ENCODE measurements at regions not wholly inside any gene's neighbourhood (a gene's known extent, or its start where the extent isn't known, plus 50 kb on each side); places are given as distances from the start of the nearest gene placed in this dataset.

DNA sequence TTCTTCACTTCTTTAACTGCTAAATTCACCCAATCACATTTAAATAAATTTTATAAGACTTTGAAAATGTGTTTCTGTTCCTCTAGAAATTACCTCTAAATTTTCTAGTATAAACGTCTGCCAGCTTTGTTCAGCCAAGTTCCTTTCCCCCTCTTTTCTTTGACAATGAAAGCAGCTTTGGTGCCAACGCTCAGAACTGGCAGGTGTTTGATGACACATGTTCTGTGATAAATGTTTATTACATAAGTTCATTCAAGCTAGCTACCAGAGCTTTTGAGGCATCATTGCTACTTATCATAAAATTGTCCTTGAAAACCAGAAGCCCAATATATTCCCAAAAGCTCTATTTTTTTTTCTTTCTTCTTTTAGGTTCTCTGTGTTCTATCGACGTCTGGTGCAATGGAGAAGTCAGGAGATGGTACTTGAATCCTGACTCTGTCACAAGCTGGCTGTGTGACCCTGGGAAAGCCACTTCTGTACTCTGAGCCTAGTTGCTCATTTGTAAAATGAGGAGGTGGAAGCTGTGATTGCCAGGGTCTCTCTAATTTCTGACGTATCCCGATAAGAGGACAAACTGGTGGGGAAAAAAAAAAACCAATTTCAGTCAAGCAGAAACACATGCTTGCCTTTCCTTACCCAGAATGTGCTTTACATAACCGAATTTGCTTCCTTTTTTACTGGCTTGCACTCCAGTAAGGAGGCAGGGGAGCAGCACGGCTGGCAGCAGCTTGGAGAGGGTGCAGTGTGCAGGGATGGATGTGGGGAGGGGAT is 187.1 kb upstream of the LPP start:
- H3K79me2 ChIP-seq (ENCODE audit: insufficient read depth, low read length): no peaks in the 10 kb centered on the region
- H3K4me2 ChIP-seq (ENCODE audit: low read length): no peak overlapping the region
- intact Hi-C loops (cut with micrococcal nuclease): loop anchor here (10.0 kb wide), 1 partner anchor 222 kb away; the partner anchor contains the start of gene BCL6
- H3K36me3 ChIP-seq (ENCODE audit: control insufficient read depth in 1 of 2, insufficient read depth in 2 of 2, low read length in 2 of 2): no peaks in the 10 kb centered on the region
- H3K9ac ChIP-seq (ENCODE audit: low read length): no peak overlapping the region
- peaks cover 0 to 11% of the 10 kb centered on the region in 2 experiments; a peak in 2 of 4 replicates for H3K4me1 ChIP-seq (ENCODE audit: control insufficient read depth in 1 of 2, insufficient read depth in 2 of 2, low read length in 2 of 2)
- DNase-seq (ENCODE audit: low read depth, low spot score) (no peak), ATAC-seq (no peak)
- no TSS peak for BruUV-seq (replicated peaks)
- H3K27me3 ChIP-seq (ENCODE audit: insufficient read depth, low read length): no peaks in the 10 kb centered on the region
- H3K27ac ChIP-seq (ENCODE audit: low read depth, low read length): no peak overlapping the region
- CTCF ChIA-PET: no interaction called here
- RAD21 ChIA-PET (ENCODE audit: low non-redundant PET in 1 of 2, low total read pairs in 2 of 2, uncharacterized antibody in 2 of 2, unreplicated experiment in 2 of 2): no interaction called here
- H4K20me1 ChIP-seq (ENCODE audit: insufficient read depth): no peaks in the 10 kb centered on the region
- TF ChIP-seq TCF7L2 (IDR thresholded peaks at IDR 0.05; ENCODE audit: borderline replicate concordance, extremely low read depth, insufficient read depth, insufficient read length): no peak
- TF ChIP-seq JUND (IDR thresholded peaks at IDR 0.05): no peak
- no peak for TF ChIP-seq ZFX (IDR thresholded peaks at IDR 0.05)
- TF ChIP-seq, protein P1, sequence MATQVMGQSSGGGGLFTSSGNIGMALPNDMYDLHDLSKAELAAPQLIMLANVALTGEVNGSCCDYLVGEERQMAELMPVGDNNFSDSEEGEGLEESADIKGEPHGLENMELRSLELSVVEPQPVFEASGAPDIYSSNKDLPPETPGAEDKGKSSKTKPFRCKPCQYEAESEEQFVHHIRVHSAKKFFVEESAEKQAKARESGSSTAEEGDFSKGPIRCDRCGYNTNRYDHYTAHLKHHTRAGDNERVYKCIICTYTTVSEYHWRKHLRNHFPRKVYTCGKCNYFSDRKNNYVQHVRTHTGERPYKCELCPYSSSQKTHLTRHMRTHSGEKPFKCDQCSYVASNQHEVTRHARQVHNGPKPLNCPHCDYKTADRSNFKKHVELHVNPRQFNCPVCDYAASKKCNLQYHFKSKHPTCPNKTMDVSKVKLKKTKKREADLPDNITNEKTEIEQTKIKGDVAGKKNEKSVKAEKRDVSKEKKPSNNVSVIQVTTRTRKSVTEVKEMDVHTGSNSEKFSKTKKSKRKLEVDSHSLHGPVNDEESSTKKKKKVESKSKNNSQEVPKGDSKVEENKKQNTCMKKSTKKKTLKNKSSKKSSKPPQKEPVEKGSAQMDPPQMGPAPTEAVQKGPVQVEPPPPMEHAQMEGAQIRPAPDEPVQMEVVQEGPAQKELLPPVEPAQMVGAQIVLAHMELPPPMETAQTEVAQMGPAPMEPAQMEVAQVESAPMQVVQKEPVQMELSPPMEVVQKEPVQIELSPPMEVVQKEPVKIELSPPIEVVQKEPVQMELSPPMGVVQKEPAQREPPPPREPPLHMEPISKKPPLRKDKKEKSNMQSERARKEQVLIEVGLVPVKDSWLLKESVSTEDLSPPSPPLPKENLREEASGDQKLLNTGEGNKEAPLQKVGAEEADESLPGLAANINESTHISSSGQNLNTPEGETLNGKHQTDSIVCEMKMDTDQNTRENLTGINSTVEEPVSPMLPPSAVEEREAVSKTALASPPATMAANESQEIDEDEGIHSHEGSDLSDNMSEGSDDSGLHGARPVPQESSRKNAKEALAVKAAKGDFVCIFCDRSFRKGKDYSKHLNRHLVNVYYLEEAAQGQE (IDR thresholded peaks at IDR 0.05; ENCODE audit: low read depth): no peak
- no peak for TF ChIP-seq CEBPB (IDR thresholded peaks at IDR 0.05; ENCODE audit: low read depth)
- TF ChIP-seq, protein P2, sequence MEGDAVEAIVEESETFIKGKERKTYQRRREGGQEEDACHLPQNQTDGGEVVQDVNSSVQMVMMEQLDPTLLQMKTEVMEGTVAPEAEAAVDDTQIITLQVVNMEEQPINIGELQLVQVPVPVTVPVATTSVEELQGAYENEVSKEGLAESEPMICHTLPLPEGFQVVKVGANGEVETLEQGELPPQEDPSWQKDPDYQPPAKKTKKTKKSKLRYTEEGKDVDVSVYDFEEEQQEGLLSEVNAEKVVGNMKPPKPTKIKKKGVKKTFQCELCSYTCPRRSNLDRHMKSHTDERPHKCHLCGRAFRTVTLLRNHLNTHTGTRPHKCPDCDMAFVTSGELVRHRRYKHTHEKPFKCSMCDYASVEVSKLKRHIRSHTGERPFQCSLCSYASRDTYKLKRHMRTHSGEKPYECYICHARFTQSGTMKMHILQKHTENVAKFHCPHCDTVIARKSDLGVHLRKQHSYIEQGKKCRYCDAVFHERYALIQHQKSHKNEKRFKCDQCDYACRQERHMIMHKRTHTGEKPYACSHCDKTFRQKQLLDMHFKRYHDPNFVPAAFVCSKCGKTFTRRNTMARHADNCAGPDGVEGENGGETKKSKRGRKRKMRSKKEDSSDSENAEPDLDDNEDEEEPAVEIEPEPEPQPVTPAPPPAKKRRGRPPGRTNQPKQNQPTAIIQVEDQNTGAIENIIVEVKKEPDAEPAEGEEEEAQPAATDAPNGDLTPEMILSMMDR (IDR thresholded peaks at IDR 0.05 in 2 of 3, conservative IDR thresholded peaks at IDR 0.05 in 1 of 3; ENCODE audit: borderline replicate concordance in 1 of 3, insufficient read depth in 1 of 3, low read depth in 2 of 3, low read length in 2 of 3): no peak
- no peak for TF ChIP-seq SRF (IDR thresholded peaks at IDR 0.05; ENCODE audit: low read depth)
- TF ChIP-seq, protein P3, sequence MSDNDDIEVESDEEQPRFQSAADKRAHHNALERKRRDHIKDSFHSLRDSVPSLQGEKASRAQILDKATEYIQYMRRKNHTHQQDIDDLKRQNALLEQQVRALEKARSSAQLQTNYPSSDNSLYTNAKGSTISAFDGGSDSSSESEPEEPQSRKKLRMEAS (IDR thresholded peaks at IDR 0.05): no peak
- TF ChIP-seq, protein P4, sequence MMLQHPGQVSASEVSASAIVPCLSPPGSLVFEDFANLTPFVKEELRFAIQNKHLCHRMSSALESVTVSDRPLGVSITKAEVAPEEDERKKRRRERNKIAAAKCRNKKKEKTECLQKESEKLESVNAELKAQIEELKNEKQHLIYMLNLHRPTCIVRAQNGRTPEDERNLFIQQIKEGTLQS (IDR thresholded peaks at IDR 0.05): no peak
- TF ChIP-seq ZNF274 (IDR thresholded peaks at IDR 0.05; ENCODE audit: low read depth, low read length): no peak
- no peak for TF ChIP-seq EZH2phosphoT487 (IDR thresholded peaks at IDR 0.05; ENCODE audit: borderline replicate concordance)
- TF ChIP-seq, protein P5, sequence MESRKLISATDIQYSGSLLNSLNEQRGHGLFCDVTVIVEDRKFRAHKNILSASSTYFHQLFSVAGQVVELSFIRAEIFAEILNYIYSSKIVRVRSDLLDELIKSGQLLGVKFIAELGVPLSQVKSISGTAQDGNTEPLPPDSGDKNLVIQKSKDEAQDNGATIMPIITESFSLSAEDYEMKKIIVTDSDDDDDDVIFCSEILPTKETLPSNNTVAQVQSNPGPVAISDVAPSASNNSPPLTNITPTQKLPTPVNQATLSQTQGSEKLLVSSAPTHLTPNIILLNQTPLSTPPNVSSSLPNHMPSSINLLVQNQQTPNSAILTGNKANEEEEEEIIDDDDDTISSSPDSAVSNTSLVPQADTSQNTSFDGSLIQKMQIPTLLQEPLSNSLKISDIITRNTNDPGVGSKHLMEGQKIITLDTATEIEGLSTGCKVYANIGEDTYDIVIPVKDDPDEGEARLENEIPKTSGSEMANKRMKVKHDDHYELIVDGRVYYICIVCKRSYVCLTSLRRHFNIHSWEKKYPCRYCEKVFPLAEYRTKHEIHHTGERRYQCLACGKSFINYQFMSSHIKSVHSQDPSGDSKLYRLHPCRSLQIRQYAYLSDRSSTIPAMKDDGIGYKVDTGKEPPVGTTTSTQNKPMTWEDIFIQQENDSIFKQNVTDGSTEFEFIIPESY (IDR thresholded peaks at IDR 0.05; ENCODE audit: extremely low read depth, insufficient replicate concordance, low read length): no peak
- no peak for TF ChIP-seq POLR2A (IDR thresholded peaks at IDR 0.05; ENCODE audit: borderline replicate concordance, extremely low read depth, insufficient read depth, insufficient read length)
- no peak for TF ChIP-seq RAD21 (IDR thresholded peaks at IDR 0.05; ENCODE audit: low read depth)
- TF ChIP-seq CBX3 (IDR thresholded peaks at IDR 0.05; ENCODE audit: low read depth): no peak
- no peak for TF ChIP-seq EZH2 (IDR thresholded peaks at IDR 0.05)
- no peak for TF ChIP-seq YY1 (IDR thresholded peaks at IDR 0.05; ENCODE audit: extremely low read depth, insufficient replicate concordance, low read depth, low read length)
- H3K9me2 ChIP-seq (ENCODE audit: insufficient read depth): no peaks in the 10 kb centered on the region
- H2AFZ ChIP-seq (ENCODE audit: low read depth, low read length, poor library complexity, severe bottlenecking): no peak overlapping the region
- H3K4me3 ChIP-seq (replicated peaks in 1 of 2; ENCODE audit: low read depth in 1 of 2, low read length in 2 of 2): no peak overlapping the region
- H3K9me3 ChIP-seq (ENCODE audit: control insufficient read depth in 1 of 2, insufficient read depth in 1 of 2, low read depth in 1 of 2, low read length in 2 of 2): no peaks in the 10 kb centered on the region
- POLR2A ChIA-PET: no interaction called here

Data from HCT116 (cell line).